Kidney capillary endothelial cell (primary cell): ENCODE measurements at regions not wholly inside any gene's neighbourhood (a gene's known extent, or its start where the extent isn't known, plus 50 kb on each side); places are given as distances from the start of the nearest gene placed in this dataset.
A peak's percentile ranks its signal among the peaks of the same experiment; 100 is the strongest.
"Not testable (repeated sequence)": the region's sequence is repeated elsewhere in the genome, so short reads cannot be mapped to it uniquely, and the experiment has no call there.

ENCODE experiments used
- DNase-seq: peaks from one replicate; pipeline ENCODE4 v3.0.0-alpha.2; 2018; ENCODE audit warnings: low spot score

DNA sequence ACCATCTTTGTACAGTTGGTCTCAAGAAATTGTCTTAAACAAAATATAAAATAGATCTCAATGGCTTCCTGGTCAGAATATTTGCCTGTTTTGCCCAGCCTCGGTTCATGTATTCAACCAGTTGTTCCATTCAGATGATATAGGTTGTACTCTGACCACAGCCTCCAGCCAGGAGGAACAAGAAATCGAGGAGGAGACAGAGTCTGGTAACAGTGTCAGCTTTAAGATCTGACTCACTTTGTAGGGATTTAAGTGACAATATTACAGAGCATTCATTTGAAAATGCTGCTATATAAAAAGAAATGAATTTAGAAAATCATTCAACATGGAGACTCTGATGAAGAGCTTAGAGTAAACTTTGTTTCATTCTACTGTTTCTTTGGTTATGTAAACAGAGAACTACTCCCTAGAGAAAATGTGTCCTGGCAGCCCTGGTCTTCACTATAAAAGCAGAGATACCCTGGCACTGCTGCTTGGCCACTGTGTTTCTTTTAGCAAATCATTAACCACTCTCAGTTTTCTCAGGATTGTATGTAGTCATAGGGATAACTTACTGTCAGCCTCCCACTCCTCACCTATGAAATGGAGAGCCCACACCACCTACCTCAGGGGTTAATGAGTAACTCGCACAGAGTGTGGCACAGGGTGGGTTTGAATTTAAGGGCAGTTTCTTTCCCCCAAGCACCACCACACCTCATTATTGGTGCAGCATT is 53.5 kb downstream of the PAGE2 start:
- no peak for DNase-seq

- DNase-seq, result no peak
Observed at GRCh38 chrX:55142919-55143310, 54.1 kb downstream of the PAGE2 start.

DNA sequence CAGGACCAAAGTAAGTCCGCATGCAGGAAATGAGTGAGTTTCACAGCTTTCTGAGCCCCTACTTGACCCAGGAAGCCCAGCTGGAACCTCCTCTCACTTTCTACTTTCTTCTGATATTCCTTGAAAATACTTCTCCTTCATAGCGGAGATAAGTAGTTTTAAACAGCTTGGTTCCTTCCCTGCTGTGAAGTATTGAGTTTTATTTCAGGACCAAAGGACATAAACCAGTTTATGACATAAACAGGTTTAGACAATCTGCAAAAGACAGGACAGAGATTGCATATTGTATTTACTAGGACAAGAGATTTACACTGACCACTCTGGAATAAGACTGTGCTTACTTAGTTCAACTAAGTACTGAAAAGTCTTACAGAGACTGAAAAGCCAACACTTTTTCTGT is 54.8 kb downstream of the PAGE2 start:
- DNase-seq, result no peak

- no peak for DNase-seq
Observed at GRCh38 chrX:55144697-55145096, 55.9 kb downstream of the PAGE2 start.

GRCh38 chrX:55149242-55149641 is 60.4 kb downstream of the PAGE2 start:
- no peak for DNase-seq

DNA sequence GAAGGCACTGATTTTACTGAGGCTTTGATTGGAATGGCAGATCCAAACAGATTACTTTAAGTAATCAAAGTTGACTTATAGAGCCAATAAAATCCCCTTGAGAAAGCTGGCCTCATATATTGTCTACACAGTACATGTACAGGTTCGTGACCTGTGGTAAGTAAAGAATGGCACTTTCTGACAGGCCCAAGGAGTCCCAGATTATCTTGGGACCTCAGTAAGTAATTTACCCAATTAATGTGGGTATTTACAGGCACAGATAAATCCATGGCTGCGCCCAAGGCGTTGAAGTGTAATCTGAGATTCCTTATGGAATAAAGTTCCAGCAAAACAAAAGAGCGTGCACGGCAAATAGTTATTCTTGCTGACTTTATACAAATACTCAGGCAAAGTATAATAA is 62.4 kb downstream of the PAGE2 start:
- DNase-seq, result no peak

DNA sequence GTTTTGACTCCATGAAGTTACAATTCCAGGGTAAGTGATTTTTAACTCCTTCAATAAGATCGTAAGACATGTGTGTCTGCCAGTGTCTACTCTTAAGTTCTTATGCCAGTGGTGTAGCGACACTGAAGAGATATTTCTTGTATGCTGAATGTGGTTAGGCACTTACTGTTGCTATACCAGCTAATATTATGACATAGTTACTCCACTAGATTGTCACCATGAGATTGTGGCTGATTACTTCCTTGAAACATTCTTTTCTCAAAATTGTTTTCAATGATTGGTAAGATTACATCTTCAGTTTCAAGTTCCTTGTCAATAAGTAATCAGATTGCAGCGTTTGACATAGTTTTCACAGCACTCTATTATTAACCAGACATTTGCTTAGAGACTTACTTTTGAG is 60.6 kb upstream of the PAGE5 start:
- no peak for DNase-seq

- peak; percentile 61 for DNase-seq
Observed at GRCh38 chrX:55160685-55161552, 59.2 kb upstream of the PAGE5 start.

GRCh38 chrX:55161581-55161980 is 58.6 kb upstream of the PAGE5 start:
- DNase-seq, result no peak

GRCh38 chrX:55163171-55163570 is 57.0 kb upstream of the PAGE5 start:
- DNase-seq, result no peak

GRCh38 chrX:55165026-55165425 is 55.1 kb upstream of the PAGE5 start:
- DNase-seq, result not testable (repeated sequence)

- DNase-seq, result no peak
Observed at GRCh38 chrX:55167124-55167803, 52.9 kb upstream of the PAGE5 start.

- DNase-seq, result no peak
Observed at GRCh38 chrX:55167901-55168300, 52.2 kb upstream of the PAGE5 start.

GRCh38 chrX:55169782-55170181 is 50.4 kb upstream of the PAGE5 start:
- DNase-seq, result no peak
